Loucy (cell line): ENCODE measurements at regions not wholly inside any gene's neighbourhood (a gene's known extent, or its start where the extent isn't known, plus 50 kb on each side); places are given as distances from the start of the nearest gene placed in this dataset.

Experiments used
- EZH2phosphoT487 ChIP-seq: fragments of 200-600 bp; IDR thresholded peaks from 2 replicates; pipeline ENCODE4 v1.6.1; 2018; ENCODE audit warnings: antibody characterized with exemption, mild to moderate bottlenecking, moderate library complexity, borderline replicate concordance
- TF ChIP-seq, protein P1 (sequence below): fragments of 200-600 bp; sonication (generic); conservative IDR thresholded peaks from 2 replicates; pipeline ENCODE4 v1.5.1; 2014; ENCODE audit warnings: mild to moderate bottlenecking, antibody characterized with exemption, low read length

DNA sequence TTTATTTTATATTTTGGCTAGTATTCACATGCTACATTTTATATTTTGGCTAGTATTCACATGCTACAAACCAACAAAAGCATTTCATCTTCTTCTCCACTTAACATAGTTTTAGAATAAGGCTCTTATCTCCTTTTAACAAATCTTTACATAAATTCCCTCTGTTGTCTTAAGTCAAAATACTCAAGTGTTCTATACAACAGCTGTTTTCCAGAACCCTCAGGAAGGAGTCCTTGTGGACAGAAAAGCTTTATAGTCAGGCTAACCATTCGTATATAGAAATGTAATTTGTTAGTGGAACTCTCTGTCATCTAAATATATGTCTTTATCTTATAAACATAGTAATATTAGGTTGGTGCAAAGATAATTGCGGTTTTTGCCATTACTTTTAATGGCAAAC lies 191.0 kb upstream of the FLRT2 start:
- TF ChIP-seq, protein P1, sequence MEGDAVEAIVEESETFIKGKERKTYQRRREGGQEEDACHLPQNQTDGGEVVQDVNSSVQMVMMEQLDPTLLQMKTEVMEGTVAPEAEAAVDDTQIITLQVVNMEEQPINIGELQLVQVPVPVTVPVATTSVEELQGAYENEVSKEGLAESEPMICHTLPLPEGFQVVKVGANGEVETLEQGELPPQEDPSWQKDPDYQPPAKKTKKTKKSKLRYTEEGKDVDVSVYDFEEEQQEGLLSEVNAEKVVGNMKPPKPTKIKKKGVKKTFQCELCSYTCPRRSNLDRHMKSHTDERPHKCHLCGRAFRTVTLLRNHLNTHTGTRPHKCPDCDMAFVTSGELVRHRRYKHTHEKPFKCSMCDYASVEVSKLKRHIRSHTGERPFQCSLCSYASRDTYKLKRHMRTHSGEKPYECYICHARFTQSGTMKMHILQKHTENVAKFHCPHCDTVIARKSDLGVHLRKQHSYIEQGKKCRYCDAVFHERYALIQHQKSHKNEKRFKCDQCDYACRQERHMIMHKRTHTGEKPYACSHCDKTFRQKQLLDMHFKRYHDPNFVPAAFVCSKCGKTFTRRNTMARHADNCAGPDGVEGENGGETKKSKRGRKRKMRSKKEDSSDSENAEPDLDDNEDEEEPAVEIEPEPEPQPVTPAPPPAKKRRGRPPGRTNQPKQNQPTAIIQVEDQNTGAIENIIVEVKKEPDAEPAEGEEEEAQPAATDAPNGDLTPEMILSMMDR, result no peak
- no peak for TF ChIP-seq EZH2phosphoT487
